OCI-LY1 (cell line): ENCODE measurements at regions not wholly inside any gene's neighbourhood (a gene's known extent, or its start where the extent isn't known, plus 50 kb on each side); places are given as distances from the start of the nearest gene placed in this dataset.

ENCODE experiments used
- H2AFZ ChIP-seq: fragments of 200-600 bp; sonication (generic), shearing (Covaris generic); 2 replicates; pipeline ENCODE4 v1.6.0; 2014; ENCODE audit warnings: antibody characterized with exemption, mild to moderate bottlenecking, low read length
- H3F3A ChIP-seq: fragments of 200-600 bp; sonication (generic), shearing (Covaris generic); 2 replicates; pipeline ENCODE4 v1.6.0; 2014; ENCODE audit warnings: mild to moderate bottlenecking, antibody characterized with exemption, low read length, moderate library complexity; ENCODE audit not compliant: insufficient read depth
- H3K27ac ChIP-seq: fragments of 200-600 bp; sonication (generic); 2 replicates; pipeline ENCODE4 v1.5.1; 2014; ENCODE audit warnings: low read length, mixed run types, mild to moderate bottlenecking, low read depth; ENCODE audit not compliant: poor library complexity, severe bottlenecking
- H3K27me3 ChIP-seq: fragments of 200-600 bp; sonication (generic); 2 replicates; pipeline ENCODE4 v1.6.0; 2014; ENCODE audit warnings: antibody characterized with exemption, mild to moderate bottlenecking, low read length, moderate library complexity; ENCODE audit not compliant: insufficient read depth
- H3K36me3 ChIP-seq: fragments of 200-600 bp; sonication (generic); 2 replicates; pipeline ENCODE4 v1.6.1; 2014; ENCODE audit warnings: mild to moderate bottlenecking, antibody characterized with exemption, low read length, moderate library complexity, mixed read lengths; ENCODE audit not compliant: insufficient read depth
- H3K4me1 ChIP-seq: fragments of 200-600 bp; sonication (generic); 2 replicates; pipeline ENCODE4 v1.5.1; 2014; ENCODE audit warnings: mild to moderate bottlenecking, low read length, moderate library complexity; ENCODE audit not compliant: insufficient read depth, severe bottlenecking
- H3K4me2 ChIP-seq: fragments of 200-600 bp; sonication (generic), shearing (Covaris generic); 2 replicates; pipeline ENCODE4 v1.6.1; 2014; ENCODE audit warnings: low read length
- H3K4me3 ChIP-seq: fragments of 200-600 bp; sonication (generic); 2 replicates; pipeline ENCODE4 v1.5.1; 2014; ENCODE audit warnings: low read length, low read depth, mild to moderate bottlenecking, mixed read lengths; ENCODE audit not compliant: poor library complexity, severe bottlenecking
- H3K79me2 ChIP-seq: fragments of 200-600 bp; shearing (Covaris generic); 2 replicates; pipeline ENCODE4 v1.6.1; 2016; ENCODE audit warnings: mixed run types, low read length, mixed read lengths; ENCODE audit not compliant: insufficient read depth
- H3K9ac ChIP-seq: fragments of 200-600 bp; sonication (generic), shearing (Covaris generic); 2 replicates; pipeline ENCODE4 v1.6.1; 2014; ENCODE audit warnings: mild to moderate bottlenecking, low read length, mixed read lengths
- H3K9me2 ChIP-seq: fragments of 200-600 bp; sonication (generic), shearing (Covaris generic); 2 replicates; pipeline ENCODE4 v1.6.1; 2014; ENCODE audit warnings: low read depth, mild to moderate bottlenecking, low read length, mixed read lengths
- H3K9me3 ChIP-seq: fragments of 200-600 bp; shearing (Covaris generic); 2 replicates; pipeline ENCODE4 v1.6.1; 2014; ENCODE audit warnings: low read length, mixed read lengths
- H4K20me1 ChIP-seq: fragments of 200-600 bp; sonication (generic), shearing (Covaris generic); 2 replicates; pipeline ENCODE4 v1.6.0; 2016; ENCODE audit warnings: mild to moderate bottlenecking, low read length; ENCODE audit not compliant: insufficient read depth
- EZH2 ChIP-seq: fragments of 200-600 bp; sonication (generic), shearing (Covaris generic); IDR thresholded peaks from 2 replicates; pipeline ENCODE4 v1.8.0; 2017; ENCODE audit warnings: borderline replicate concordance, mixed run types, mild to moderate bottlenecking, antibody characterized with exemption, low read length, moderate library complexity, mixed read lengths
- TF ChIP-seq, protein P1 (sequence below): fragments of 200-600 bp; sonication (generic), shearing (Covaris generic); IDR thresholded peaks from 2 replicates; pipeline ENCODE4 v1.5.1; 2017; ENCODE audit warnings: mild to moderate bottlenecking, antibody characterized with exemption, low read length, moderate library complexity, mixed read lengths

DNA sequence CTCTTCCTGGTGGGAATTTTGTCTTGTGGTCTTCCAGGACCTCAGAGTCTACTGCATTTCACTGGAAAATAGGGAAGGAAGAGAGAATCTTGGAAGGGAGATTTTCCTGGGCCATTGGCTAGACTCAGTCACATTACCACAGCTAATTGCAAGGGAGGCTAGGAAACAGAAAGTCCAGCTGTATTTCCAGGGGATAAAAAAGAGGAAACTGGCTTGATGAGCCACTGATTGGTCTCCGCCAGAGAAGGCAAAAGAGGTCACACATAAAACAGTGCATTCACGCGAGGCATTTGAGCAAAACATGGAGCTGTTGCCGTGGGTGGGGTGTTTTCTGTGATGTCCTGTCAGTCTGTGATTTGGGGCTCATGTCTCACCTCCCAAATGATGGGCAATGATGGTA lies 345.3 kb downstream of the FOXL1 start:
- Histone ChIP-seq H3K36me3 (no peaks in the 10 kb centered on the region), H3K27ac (no peak overlapping the region), H2AFZ (no peak overlapping the region), H3K27me3 (peaks cover 6% of the 10 kb centered on the region; the same call in 1 of the 2 replicates), H3K9ac (no peak overlapping the region), H3K4me2 (no peak overlapping the region), H3K79me2 (no peaks in the 10 kb centered on the region), H3F3A (no peaks in the 10 kb centered on the region), H3K9me3 (no peaks in the 10 kb centered on the region), H4K20me1 (no peaks in the 10 kb centered on the region), H3K4me3 (no peak overlapping the region), H3K9me2 (no peaks in the 10 kb centered on the region), H3K4me1 (no peaks in the 10 kb centered on the region)
- TF ChIP-seq EZH2, result no peak
- TF ChIP-seq, protein P1, sequence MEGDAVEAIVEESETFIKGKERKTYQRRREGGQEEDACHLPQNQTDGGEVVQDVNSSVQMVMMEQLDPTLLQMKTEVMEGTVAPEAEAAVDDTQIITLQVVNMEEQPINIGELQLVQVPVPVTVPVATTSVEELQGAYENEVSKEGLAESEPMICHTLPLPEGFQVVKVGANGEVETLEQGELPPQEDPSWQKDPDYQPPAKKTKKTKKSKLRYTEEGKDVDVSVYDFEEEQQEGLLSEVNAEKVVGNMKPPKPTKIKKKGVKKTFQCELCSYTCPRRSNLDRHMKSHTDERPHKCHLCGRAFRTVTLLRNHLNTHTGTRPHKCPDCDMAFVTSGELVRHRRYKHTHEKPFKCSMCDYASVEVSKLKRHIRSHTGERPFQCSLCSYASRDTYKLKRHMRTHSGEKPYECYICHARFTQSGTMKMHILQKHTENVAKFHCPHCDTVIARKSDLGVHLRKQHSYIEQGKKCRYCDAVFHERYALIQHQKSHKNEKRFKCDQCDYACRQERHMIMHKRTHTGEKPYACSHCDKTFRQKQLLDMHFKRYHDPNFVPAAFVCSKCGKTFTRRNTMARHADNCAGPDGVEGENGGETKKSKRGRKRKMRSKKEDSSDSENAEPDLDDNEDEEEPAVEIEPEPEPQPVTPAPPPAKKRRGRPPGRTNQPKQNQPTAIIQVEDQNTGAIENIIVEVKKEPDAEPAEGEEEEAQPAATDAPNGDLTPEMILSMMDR, result no peak

DNA sequence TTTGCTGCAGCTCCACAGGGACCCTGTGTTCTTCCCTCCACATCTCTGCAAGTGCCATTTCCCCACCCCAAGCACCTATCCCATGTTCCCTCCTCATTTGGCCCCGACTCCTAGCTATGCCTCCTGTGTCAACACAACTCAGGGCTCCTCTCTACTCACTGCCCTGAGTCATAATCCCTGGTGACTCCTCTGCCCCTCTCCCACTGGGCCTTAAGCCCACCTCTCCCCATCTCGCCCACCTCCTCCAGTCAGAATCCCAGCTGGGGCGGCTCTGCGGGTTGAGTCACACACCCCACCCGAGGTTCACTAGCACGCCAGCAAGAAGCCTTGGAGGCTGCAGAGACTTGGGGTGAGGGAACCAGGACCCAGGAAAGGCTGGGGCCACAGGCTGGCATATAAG lies 346.2 kb downstream of the FOXL1 start:
- Histone ChIP-seq H3K4me2 (no peak overlapping the region), H4K20me1 (no peaks in the 10 kb centered on the region), H3K9me2 (no peaks in the 10 kb centered on the region), H3K36me3 (no peaks in the 10 kb centered on the region), H3F3A (no peaks in the 10 kb centered on the region), H3K27me3 (peaks cover 6% of the 10 kb centered on the region; the same call in 1 of the 2 replicates), H2AFZ (no peak overlapping the region), H3K9me3 (no peaks in the 10 kb centered on the region), H3K9ac (no peak overlapping the region), H3K4me3 (no peak overlapping the region), H3K27ac (no peak overlapping the region), H3K4me1 (no peaks in the 10 kb centered on the region), H3K79me2 (no peaks in the 10 kb centered on the region)
- TF ChIP-seq EZH2, result no peak
- TF ChIP-seq, protein P1, result no peak

DNA sequence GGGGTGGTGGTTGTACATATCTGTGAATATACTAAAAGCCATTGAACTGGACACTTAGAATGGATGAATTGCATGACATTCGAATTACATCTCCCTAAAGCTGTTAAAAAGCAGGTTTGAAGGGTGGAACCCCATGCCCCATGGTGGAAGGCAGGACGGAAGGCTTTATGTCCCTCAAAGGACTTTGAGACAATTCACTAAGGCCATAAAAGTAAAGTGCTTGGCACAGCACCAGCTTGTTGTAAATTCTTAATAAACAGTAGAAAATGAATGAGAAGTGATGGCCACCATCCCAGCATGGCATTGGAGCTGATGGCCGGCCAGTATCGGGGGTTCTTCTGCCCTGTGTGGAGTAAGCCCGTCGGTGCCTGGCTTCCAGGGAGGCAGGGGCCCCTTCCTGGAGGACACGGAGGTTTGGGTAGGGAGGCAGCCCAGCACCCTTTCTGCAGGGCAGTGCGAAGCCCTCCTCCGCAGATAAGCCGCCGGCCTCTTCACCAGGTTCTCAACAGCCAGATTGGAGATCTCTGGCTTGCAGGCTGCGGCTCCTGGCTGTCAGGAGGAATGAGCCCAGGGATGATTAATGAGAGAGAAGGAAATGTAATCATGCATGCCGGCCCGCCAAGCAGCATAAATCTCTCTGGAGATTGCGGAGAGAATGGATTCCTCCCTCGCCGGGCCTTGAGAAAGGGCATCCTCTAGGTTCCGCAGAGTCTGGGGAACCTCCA lies 346.9 kb downstream of the FOXL1 start:
- Histone ChIP-seq H3K4me1 (no peaks in the 10 kb centered on the region), H3K27me3 (peaks cover 6% of the 10 kb centered on the region; the same call in 1 of the 2 replicates), H3K9me2 (no peaks in the 10 kb centered on the region), H3K36me3 (no peaks in the 10 kb centered on the region), H3K9ac (no peak overlapping the region), H3K9me3 (no peaks in the 10 kb centered on the region), H3K27ac (no peak overlapping the region), H3K79me2 (no peaks in the 10 kb centered on the region), H2AFZ (no peak overlapping the region), H3K4me2 (no peak overlapping the region), H4K20me1 (no peaks in the 10 kb centered on the region), H3F3A (no peaks in the 10 kb centered on the region), H3K4me3 (no peak overlapping the region)
- TF ChIP-seq, protein P1, result no peak
- TF ChIP-seq EZH2, result no peak
